Type B pancreatic cell (in vitro differentiated cells): ENCODE measurements at regions not wholly inside any gene's neighbourhood (a gene's known extent, or its start where the extent isn't known, plus 50 kb on each side); places are given as distances from the start of the nearest gene placed in this dataset.

Experiments used
- DNase-seq: peaks from one replicate; pipeline ENCODE4 v3.0.0; 2021; ENCODE audit warnings: mixed read lengths; ENCODE audit not compliant: unreplicated experiment; ENCODE audit errors: extremely low spot score
- H3K27ac Mint-ChIP-seq: 2 replicates; pipeline ENCODE4 v1.8.0; 2021; ENCODE audit warnings: mild to moderate bottlenecking, mixed read lengths
- H3K27me3 Mint-ChIP-seq: 2 replicates; pipeline ENCODE4 v1.8.0; 2021; ENCODE audit warnings: mixed read lengths
- H3K36me3 Mint-ChIP-seq: 2 replicates; pipeline ENCODE4 v1.8.0; 2021; ENCODE audit warnings: mixed read lengths
- H3K4me1 Mint-ChIP-seq: one replicate; pipeline ENCODE4 v1.8.0; 2021; ENCODE audit warnings: mixed read lengths; ENCODE audit not compliant: unreplicated experiment
- H3K4me3 Mint-ChIP-seq: 2 replicates; pipeline ENCODE4 v1.8.0; 2021; ENCODE audit warnings: mild to moderate bottlenecking, mixed read lengths
- H3K9me3 Mint-ChIP-seq: 2 replicates; pipeline ENCODE4 v1.8.0; 2021; ENCODE audit warnings: mixed read lengths
- CTCF ChIP-seq: fragments of 200-600 bp; sonication (generic); conservative IDR thresholded peaks from 2 replicates; pipeline ENCODE4 v1.5.0; 2021; ENCODE audit warnings: antibody characterized with exemption, mild to moderate bottlenecking

DNA sequence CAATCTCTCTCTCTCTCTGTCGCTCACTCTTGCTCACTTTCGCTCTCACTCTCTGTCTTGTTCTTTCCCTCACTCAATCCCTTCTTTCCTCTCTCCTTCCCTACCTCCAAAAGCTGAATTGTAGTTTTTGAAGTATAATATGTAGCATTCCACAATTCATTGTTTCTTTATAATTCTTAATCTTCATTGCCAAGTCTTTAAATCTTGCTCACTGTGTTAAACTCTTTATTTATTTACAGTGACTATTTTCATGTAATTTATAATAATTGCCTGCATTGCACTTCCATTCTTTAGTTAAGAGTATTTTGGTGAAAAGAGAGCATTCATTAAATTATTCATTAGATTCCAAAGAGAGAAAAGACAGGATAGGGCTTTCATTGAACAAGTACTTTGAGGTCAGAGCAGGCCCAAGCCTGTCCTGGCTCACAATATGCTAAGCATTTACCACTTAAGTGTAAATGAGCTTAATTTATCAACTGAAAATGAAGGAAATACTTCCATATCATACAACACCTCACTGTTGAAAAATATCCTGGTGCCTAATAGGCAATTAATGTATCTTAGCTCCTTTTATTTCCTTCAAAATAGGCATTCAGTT, 257.4 kb upstream of the SLITRK1 start:
- no peaks in the 10 kb centered on the region for H3K27me3 Mint-ChIP-seq

DNA sequence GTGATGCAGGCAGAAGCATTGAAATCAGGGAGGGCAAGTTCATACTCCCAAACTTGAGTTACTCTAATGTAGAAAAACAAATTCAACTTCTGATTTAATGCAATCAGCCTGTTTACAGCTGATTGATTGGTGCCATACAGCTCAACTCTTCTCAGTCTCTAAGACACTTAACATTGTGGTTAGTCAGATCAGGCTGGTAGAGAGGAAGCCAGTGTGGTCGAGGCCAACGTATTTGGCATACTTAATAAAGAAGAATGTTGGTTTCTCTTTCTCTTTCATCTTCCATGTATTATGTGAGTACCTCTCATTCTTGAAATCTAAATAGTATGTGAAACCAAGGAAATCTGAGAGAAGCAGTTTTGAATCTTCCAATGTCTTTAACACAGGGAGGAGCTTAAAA, 255.0 kb upstream of the SLITRK1 start:
- no peak for DNase-seq
- no peak overlapping the region for H3K27ac Mint-ChIP-seq
- no peaks in the 10 kb centered on the region for H3K27me3 Mint-ChIP-seq
- H3K36me3 Mint-ChIP-seq = no peaks in the 10 kb centered on the region
- no peak for TF ChIP-seq CTCF
- peaks cover 3% of the 10 kb centered on the region for H3K9me3 Mint-ChIP-seq
- H3K4me3 Mint-ChIP-seq = no peak overlapping the region
- no peaks in the 10 kb centered on the region for H3K4me1 Mint-ChIP-seq

More for the DNA sequence above, 257.4 kb upstream of the SLITRK1 start:
- H3K4me3 Mint-ChIP-seq = no peak overlapping the region
- no peak for DNase-seq
- H3K36me3 Mint-ChIP-seq = no peaks in the 10 kb centered on the region
- no peaks in the 10 kb centered on the region for H3K9me3 Mint-ChIP-seq
- TF ChIP-seq CTCF = no peak
- no peaks in the 10 kb centered on the region for H3K4me1 Mint-ChIP-seq
- no peak overlapping the region for H3K27ac Mint-ChIP-seq

GRCh38 chr13:84136582-84136981, 254.3 kb upstream of the SLITRK1 start:
- no peaks in the 10 kb centered on the region for H3K4me1 Mint-ChIP-seq
- H3K27ac Mint-ChIP-seq = no peak overlapping the region
- H3K9me3 Mint-ChIP-seq = peaks cover 3% of the 10 kb centered on the region
- no peak for TF ChIP-seq CTCF
- no peaks in the 10 kb centered on the region for H3K36me3 Mint-ChIP-seq
- H3K4me3 Mint-ChIP-seq = no peak overlapping the region
- H3K27me3 Mint-ChIP-seq = no peaks in the 10 kb centered on the region
- no peak for DNase-seq

DNA sequence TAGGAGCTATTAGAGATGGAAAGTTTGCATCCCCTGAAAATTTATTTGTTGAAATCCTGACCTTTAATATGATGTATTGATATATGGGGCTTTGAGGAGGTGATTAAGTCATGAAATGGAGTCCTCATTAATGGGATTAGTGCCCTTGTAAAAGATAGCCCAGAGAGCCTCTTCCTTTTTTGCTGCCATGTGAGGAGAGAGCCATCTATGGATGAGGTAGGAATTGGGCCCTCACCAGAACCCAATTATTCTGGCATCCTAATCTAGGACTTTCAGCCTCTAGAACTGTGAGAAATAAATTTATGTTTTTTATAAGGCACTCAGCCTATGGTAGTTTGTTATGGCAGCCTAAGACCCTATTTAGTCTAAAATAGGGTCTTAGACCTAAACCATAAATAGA, 250.2 kb upstream of the SLITRK1 start:
- H3K9me3 Mint-ChIP-seq = peaks cover 3% of the 10 kb centered on the region
- no peaks in the 10 kb centered on the region for H3K4me1 Mint-ChIP-seq
- no peak overlapping the region for H3K27ac Mint-ChIP-seq
- no peak for DNase-seq
- TF ChIP-seq CTCF = no peak
- no peaks in the 10 kb centered on the region for H3K27me3 Mint-ChIP-seq
- H3K4me3 Mint-ChIP-seq = no peak overlapping the region
- no peaks in the 10 kb centered on the region for H3K36me3 Mint-ChIP-seq

DNA sequence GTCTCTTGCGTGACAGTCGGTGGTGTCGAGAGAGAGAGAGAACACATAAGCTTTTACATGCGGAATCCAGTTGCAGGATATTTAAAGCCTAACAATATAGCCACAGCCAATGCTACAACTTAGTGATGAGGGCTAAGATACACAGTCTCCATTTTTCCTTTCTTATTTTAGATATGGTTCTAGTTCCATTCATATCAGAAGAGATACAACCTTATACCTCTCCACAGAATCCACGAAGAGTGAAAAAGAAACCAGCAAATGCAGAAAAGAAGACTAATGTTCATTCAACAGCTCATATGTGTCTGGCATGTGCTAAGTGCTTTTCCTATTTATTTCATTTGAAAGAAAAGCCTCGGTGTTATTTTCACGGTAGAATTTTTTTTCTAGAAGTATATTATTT, 249.0 kb upstream of the SLITRK1 start:
- Mint-ChIP-seq H3K36me3 (no peaks in the 10 kb centered on the region), H3K4me3 (no peak overlapping the region), H3K4me1 (no peaks in the 10 kb centered on the region), H3K27ac (no peak overlapping the region), H3K27me3 (no peaks in the 10 kb centered on the region), H3K9me3 (peaks cover 3% of the 10 kb centered on the region)
- TF ChIP-seq CTCF = no peak
- DNase-seq = no peak
